Activated T-helper 1 cell treated with anti-CD3 and anti-CD28 coated beads, Interleukin-12 subunit alpha, Interleukin-12 subunit beta, Interleukin-2, Interleukin-4 antibody, amounts not matched to agents 30 ng/mL and 10 ng/mL and 1 ng/mL, durations not matched to agents 14 hours and 24 hours and 36 hours (primary cell): ENCODE measurements at regions not wholly inside any gene's neighbourhood (a gene's known extent, or its start where the extent isn't known, plus 50 kb on each side); places are given as distances from the start of the nearest gene placed in this dataset.
A peak's percentile ranks its signal among the peaks of the same experiment; 100 is the strongest.

Experiments
- DNase-seq: peaks from one replicate; pipeline ENCODE4 v3.0.0; 2021; ENCODE audit warnings: low spot score
- H3K27ac Mint-ChIP-seq: one replicate; pipeline ENCODE4 v1.8.0; 2021; ENCODE audit warnings: mild to moderate bottlenecking, mixed read lengths
- H3K27me3 Mint-ChIP-seq: one replicate; pipeline ENCODE4 v1.8.0; 2022; ENCODE audit warnings: mild to moderate bottlenecking, moderate library complexity, mixed read lengths; ENCODE audit not compliant: insufficient read depth
- H3K36me3 Mint-ChIP-seq: one replicate; pipeline ENCODE4 v1.8.0; 2021; ENCODE audit warnings: low read depth, mixed read lengths
- H3K4me1 Mint-ChIP-seq: one replicate; pipeline ENCODE4 v1.8.0; 2021; ENCODE audit warnings: low read depth, mixed read lengths
- H3K4me3 Mint-ChIP-seq: one replicate; pipeline ENCODE4 v1.8.0; 2021; ENCODE audit warnings: mild to moderate bottlenecking, moderate library complexity, mixed read lengths
- H3K9me3 Mint-ChIP-seq: one replicate; pipeline ENCODE4 v1.8.0; 2021; ENCODE audit warnings: mixed read lengths
- intact Hi-C: fragments of 100-400 bp; cut with micrococcal nuclease; formaldehyde crosslinking; loops from one replicate; pipeline ENCODE4 v1.15.1; 2024

- no peak for DNase-seq
- no peaks in the 10 kb centered on the region for H3K36me3 Mint-ChIP-seq
- intact Hi-C loops = no loop called here
- H3K27ac Mint-ChIP-seq = no peak overlapping the region
- H3K27me3 Mint-ChIP-seq = peaks cover 6% of the 10 kb centered on the region
- H3K4me1 Mint-ChIP-seq = peaks cover 26% of the 10 kb centered on the region
- no peak overlapping the region for H3K4me3 Mint-ChIP-seq
- H3K9me3 Mint-ChIP-seq = peaks cover 6% of the 10 kb centered on the region
These were observed 792.0 kb downstream of the UQCRFS1 start for GRCh38 chr19:28420811-28421550.

- no peak overlapping the region for H3K4me3 Mint-ChIP-seq
- no peak overlapping the region for H3K27ac Mint-ChIP-seq
- H3K27me3 Mint-ChIP-seq = peaks cover 6% of the 10 kb centered on the region
- peaks cover 6% of the 10 kb centered on the region for H3K9me3 Mint-ChIP-seq
- intact Hi-C loops = no loop called here
- H3K36me3 Mint-ChIP-seq = no peaks in the 10 kb centered on the region
- peaks cover 15% of the 10 kb centered on the region for H3K4me1 Mint-ChIP-seq
- DNase-seq = no peak
These were observed 793.6 kb downstream of the UQCRFS1 start for GRCh38 chr19:28419312-28419711.

GRCh38 chr19:28417361-28417760 lies 795.6 kb downstream of the UQCRFS1 start:
- peaks cover 4% of the 10 kb centered on the region for H3K27me3 Mint-ChIP-seq
- H3K36me3 Mint-ChIP-seq = no peaks in the 10 kb centered on the region
- no peak overlapping the region for H3K27ac Mint-ChIP-seq
- intact Hi-C loops = no loop called here
- no peak for DNase-seq
- no peak overlapping the region for H3K4me3 Mint-ChIP-seq
- peaks cover 6% of the 10 kb centered on the region for H3K9me3 Mint-ChIP-seq
- peaks cover 15% of the 10 kb centered on the region for H3K4me1 Mint-ChIP-seq

- intact Hi-C loops = no loop called here
- Mint-ChIP-seq H3K9me3 (peaks cover 6% of the 10 kb centered on the region), H3K4me1 (peaks cover 4% of the 10 kb centered on the region), H3K27ac (no peak overlapping the region), H3K4me3 (no peak overlapping the region), H3K27me3 (peaks cover 4% of the 10 kb centered on the region), H3K36me3 (no peaks in the 10 kb centered on the region)
- DNase-seq = no peak
These were observed 796.7 kb downstream of the UQCRFS1 start for GRCh38 chr19:28416245-28416644.

GRCh38 chr19:28414748-28415147 lies 798.2 kb downstream of the UQCRFS1 start:
- H3K4me1 Mint-ChIP-seq = no peaks in the 10 kb centered on the region
- intact Hi-C loops = no loop called here
- peaks cover 6% of the 10 kb centered on the region for H3K9me3 Mint-ChIP-seq
- H3K4me3 Mint-ChIP-seq = no peak overlapping the region
- no peak overlapping the region for H3K27ac Mint-ChIP-seq
- no peak for DNase-seq
- peaks cover 4% of the 10 kb centered on the region for H3K27me3 Mint-ChIP-seq
- H3K36me3 Mint-ChIP-seq = no peaks in the 10 kb centered on the region

- H3K36me3 Mint-ChIP-seq = no peaks in the 10 kb centered on the region
- H3K9me3 Mint-ChIP-seq = no peaks in the 10 kb centered on the region
- no peak overlapping the region for H3K27ac Mint-ChIP-seq
- peaks cover 35% of the 10 kb centered on the region for H3K4me1 Mint-ChIP-seq
- H3K27me3 Mint-ChIP-seq = peaks cover 2% of the 10 kb centered on the region
- intact Hi-C loops = no loop called here
- DNase-seq = no peak
- H3K4me3 Mint-ChIP-seq = no peak overlapping the region
These were observed 803.1 kb downstream of the UQCRFS1 start for GRCh38 chr19:28409859-28410258.

- Mint-ChIP-seq H3K4me3 (no peak overlapping the region), H3K27me3 (peaks cover 2% of the 10 kb centered on the region), H3K36me3 (peaks cover 3% of the 10 kb centered on the region), H3K9me3 (no peaks in the 10 kb centered on the region), H3K4me1 (peaks cover 51% of the 10 kb centered on the region), H3K27ac (no peak overlapping the region)
- intact Hi-C loops = no loop called here
- DNase-seq = no peak
These were observed 806.0 kb downstream of the UQCRFS1 start for GRCh38 chr19:28406966-28407365.

- no peak for DNase-seq
- H3K27me3 Mint-ChIP-seq = peaks cover 2% of the 10 kb centered on the region
These were observed 807.6 kb downstream of the UQCRFS1 start for GRCh38 chr19:28405346-28405742.

GRCh38 chr19:28404472-28404871 lies 808.5 kb downstream of the UQCRFS1 start:
- Mint-ChIP-seq H3K36me3 (peaks cover 3% of the 10 kb centered on the region), H3K27ac (no peak overlapping the region), H3K27me3 (peaks cover 2% of the 10 kb centered on the region), H3K4me3 (no peak overlapping the region), H3K4me1 (peaks cover 66% of the 10 kb centered on the region), H3K9me3 (peaks cover 6% of the 10 kb centered on the region)
- intact Hi-C loops = no loop called here
- no peak for DNase-seq

More at GRCh38 chr19:28405346-28405742, 807.6 kb downstream of the UQCRFS1 start:
- no peaks in the 10 kb centered on the region for H3K9me3 Mint-ChIP-seq
- no peak overlapping the region for H3K27ac Mint-ChIP-seq
- H3K4me3 Mint-ChIP-seq = no peak overlapping the region
- intact Hi-C loops = no loop called here
- H3K36me3 Mint-ChIP-seq = peaks cover 3% of the 10 kb centered on the region
- peaks cover 65% of the 10 kb centered on the region for H3K4me1 Mint-ChIP-seq

- Mint-ChIP-seq H3K9me3 (peaks cover 8% of the 10 kb centered on the region), H3K27me3 (peaks cover 2% of the 10 kb centered on the region), H3K4me3 (no peak overlapping the region), H3K36me3 (peaks cover 3% of the 10 kb centered on the region), H3K27ac (peak overlapping the region; percentile 30), H3K4me1 (peaks cover 62% of the 10 kb centered on the region)
- DNase-seq = no peak
- intact Hi-C loops = no loop called here
These were observed 809.3 kb downstream of the UQCRFS1 start for GRCh38 chr19:28403690-28404089.

- H3K9me3 Mint-ChIP-seq = peaks cover 8% of the 10 kb centered on the region
- intact Hi-C loops = no loop called here
- H3K27ac Mint-ChIP-seq = no peak overlapping the region
- no peak for DNase-seq
- H3K36me3 Mint-ChIP-seq = peaks cover 3% of the 10 kb centered on the region
- H3K4me1 Mint-ChIP-seq = peaks cover 55% of the 10 kb centered on the region
- H3K4me3 Mint-ChIP-seq = no peak overlapping the region
- H3K27me3 Mint-ChIP-seq = peaks cover 2% of the 10 kb centered on the region
These were observed 810.2 kb downstream of the UQCRFS1 start for GRCh38 chr19:28402701-28403290.

- Mint-ChIP-seq H3K36me3 (peaks cover 3% of the 10 kb centered on the region), H3K4me3 (no peak overlapping the region), H3K9me3 (peaks cover 8% of the 10 kb centered on the region), H3K4me1 (peaks cover 56% of the 10 kb centered on the region), H3K27me3 (peaks cover 2% of the 10 kb centered on the region), H3K27ac (no peak overlapping the region)
- intact Hi-C loops = no loop called here
- no peak for DNase-seq
These were observed 811.1 kb downstream of the UQCRFS1 start for GRCh38 chr19:28401739-28402424.

GRCh38 chr19:28400953-28401671 lies 811.8 kb downstream of the UQCRFS1 start:
- intact Hi-C loops = no loop called here
- H3K4me3 Mint-ChIP-seq = no peak overlapping the region
- no peak overlapping the region for H3K27ac Mint-ChIP-seq

More at GRCh38 chr19:28400953-28401671, 811.8 kb downstream of the UQCRFS1 start:
- peaks cover 8% of the 10 kb centered on the region for H3K9me3 Mint-ChIP-seq
- no peak for DNase-seq
- peaks cover 2% of the 10 kb centered on the region for H3K27me3 Mint-ChIP-seq
- peaks cover 3% of the 10 kb centered on the region for H3K36me3 Mint-ChIP-seq
- peaks cover 51% of the 10 kb centered on the region for H3K4me1 Mint-ChIP-seq
